NCI-H2196 treated with DMSO at 0.1 percent for 48 hours (cell line): ENCODE measurements at regions not wholly inside any gene's neighbourhood (a gene's known extent, or its start where the extent isn't known, plus 50 kb on each side); places are given as distances from the start of the nearest gene placed in this dataset.
"Not testable (repeated sequence)": the region's sequence is repeated elsewhere in the genome, so short reads cannot be mapped to it uniquely, and the experiment has no call there.

Experiments
- DNase-seq: peaks from one replicate; lab custom pipeline; 2025; ENCODE audit not compliant: unreplicated experiment; lab: John Stamatoyannopoulos, UW

- DNase-seq: no peak
Measured at GRCh38 chr6:69489970-69490369, 306.8 kb downstream of the LMBRD1 start.

DNA sequence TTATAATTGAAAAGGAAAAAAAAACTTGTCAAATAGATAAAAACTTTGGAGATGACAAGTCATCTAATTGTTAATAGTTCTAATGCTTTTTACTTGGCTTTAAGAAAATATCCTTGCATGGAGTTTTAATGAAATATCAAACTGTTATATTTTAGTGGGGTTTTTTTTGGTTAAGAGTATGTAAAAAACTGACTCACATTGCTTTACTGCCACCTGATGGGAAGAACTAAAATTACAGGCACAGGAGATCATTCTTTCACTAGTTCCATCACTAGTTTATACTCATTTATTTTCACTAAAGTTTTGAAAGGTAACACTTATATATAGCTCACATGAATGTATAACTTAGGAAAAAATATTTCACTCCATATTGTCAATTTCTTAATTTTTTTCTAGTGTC is 309.1 kb downstream of the LMBRD1 start:
- DNase-seq: no peak

DNA sequence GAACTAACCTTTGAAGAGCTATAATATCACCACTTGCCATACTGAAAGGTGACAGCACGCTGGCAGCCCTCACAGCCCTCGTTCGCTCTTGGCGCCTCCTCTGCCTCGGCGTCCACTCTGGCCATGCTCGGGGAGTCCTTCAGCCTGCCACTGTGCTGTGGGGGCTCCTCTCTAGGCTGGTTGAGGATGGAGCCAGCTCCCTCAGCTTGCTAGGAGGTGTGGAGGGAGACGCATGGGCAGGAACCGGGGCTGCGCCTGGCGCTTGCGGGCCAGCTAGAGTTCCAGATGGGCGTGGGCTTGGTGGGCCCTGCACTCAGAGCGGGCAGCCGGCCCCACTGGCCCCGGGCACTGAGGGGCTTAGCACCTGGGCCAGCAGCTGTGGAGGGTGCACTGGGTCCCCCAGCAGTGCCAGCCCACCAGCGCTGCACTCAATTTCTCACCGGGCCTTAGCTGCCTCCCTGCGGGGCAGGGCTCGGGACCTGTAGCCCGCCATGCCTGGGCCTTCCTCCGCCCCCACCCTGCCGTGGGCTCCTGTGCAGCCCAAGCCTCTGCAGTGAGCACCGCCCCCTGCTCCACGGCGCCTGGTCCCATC is 329.7 kb downstream of the LMBRD1 start:
- DNase-seq: no peak

GRCh38 chr6:69465866-69466265 is 330.9 kb downstream of the LMBRD1 start:
- DNase-seq: no peak

DNA sequence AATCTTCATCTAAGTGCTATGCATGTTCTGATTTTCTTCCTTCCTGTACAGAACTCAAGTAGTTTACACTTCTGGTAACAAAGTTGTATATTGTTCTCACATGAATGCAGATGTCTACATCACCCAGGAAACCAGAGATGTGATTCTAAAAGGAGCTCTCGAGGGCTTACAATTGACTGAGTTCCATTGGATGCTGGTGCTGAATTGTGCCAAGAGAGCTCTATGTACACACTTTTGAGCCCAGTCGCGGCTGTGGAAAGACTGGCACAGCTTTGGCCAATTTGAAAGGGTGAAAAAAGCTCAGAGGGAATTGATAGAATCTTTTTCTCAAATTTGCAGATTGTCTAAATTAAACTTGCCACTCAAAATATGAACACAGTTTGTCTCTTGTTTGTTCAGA is 340.7 kb downstream of the LMBRD1 start:
- DNase-seq: no peak

DNA sequence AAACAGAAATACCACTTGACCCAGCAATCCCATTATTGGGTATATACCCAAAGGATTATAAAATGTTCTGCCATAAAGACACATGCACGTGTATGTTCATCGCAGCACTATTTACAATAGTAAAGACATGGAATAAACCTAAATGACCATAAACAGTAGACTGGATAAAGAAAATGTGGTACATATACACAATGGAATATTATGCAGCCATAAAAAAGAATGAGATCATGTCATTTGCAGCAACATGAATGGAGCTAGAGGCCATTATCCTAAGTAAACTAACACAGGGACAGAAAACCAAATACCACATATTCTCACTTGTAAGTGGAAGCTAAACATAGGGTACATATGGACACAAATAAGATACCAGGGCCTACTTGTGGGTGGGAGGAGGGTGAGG is 342.2 kb downstream of the LMBRD1 start:
- not testable (repeated sequence) for DNase-seq

- not testable (repeated sequence) for DNase-seq
Measured at GRCh38 chr6:69450493-69450892, 346.3 kb downstream of the LMBRD1 start.

DNA sequence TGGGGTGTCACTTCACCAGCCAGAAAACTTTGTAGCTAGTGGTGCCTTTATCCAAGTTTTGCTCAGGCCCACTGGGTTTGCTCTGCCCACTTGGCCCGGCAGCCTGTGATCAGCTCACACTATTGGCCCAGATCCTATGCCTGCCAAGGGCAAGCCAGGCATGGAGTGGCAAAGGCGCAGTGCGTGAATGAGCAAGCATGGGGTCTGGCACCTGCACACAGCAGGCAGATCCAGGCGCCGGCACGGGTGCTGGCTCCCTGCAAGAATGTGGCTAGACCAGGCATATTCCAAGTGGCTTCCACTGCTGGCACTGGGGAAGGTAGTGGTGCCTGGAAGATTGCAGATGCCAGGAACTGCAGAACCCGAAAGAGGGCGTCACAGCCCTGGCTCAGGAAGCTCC is 346.9 kb downstream of the LMBRD1 start:
- no peak for DNase-seq
